ENCODE measurements at regions not wholly inside any gene's neighbourhood (a gene's known extent, or its start where the extent isn't known, plus 50 kb on each side); places are given as distances from the start of the nearest gene placed in this dataset.

- TF ChIP-seq POLR2A (IDR thresholded peaks at IDR 0.05) = no peak
- no peak for TF ChIP-seq CTCF (IDR thresholded peaks at IDR 0.05)
These were observed 77.5 kb upstream of the ITPRID2 start for GRCh38 chr2:181814057-181814491.

Measured in upper lobe of left lung (tissue), 4 donors.